ENCODE measurements at regions not wholly inside any gene's neighbourhood (a gene's known extent, or its start where the extent isn't known, plus 50 kb on each side); places are given as distances from the start of the nearest gene placed in this dataset.

DNA sequence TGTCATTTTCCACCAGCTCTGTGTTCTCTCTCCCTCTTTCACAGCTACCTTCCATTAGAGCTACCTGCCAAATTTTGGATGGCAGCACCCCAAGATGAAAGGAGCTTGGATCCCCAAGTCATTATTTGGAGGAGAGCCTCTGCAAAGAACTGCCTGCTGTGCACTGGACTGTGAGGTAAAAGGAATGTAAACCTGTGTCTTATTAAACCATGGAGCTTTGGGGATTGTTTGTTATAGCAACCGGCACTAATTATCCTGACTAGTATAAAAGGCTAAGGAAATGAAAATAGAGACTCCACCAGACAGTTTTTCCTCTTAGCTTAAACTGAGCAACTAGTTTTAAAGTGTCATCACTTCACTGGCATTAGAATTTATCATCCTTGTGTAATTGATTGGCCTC, 191.6 kb upstream of the DTNBP1 start:
- Mint-ChIP-seq H3K27ac (ENCODE audit: low read depth) (no peak overlapping the region), H3K27me3 (no peaks in the 10 kb centered on the region), H3K4me3 (no peak overlapping the region), H3K4me1 (no peaks in the 10 kb centered on the region), H3K9me3 (no peaks in the 10 kb centered on the region), H3K36me3 (ENCODE audit: insufficient read depth) (no peaks in the 10 kb centered on the region)
- DNase-seq (ENCODE audit: low spot score in 2 of 2) (no peak), ATAC-seq (replicated peaks; ENCODE audit: extremely low read depth, poor library complexity, severe bottlenecking) (no peak)

DNA sequence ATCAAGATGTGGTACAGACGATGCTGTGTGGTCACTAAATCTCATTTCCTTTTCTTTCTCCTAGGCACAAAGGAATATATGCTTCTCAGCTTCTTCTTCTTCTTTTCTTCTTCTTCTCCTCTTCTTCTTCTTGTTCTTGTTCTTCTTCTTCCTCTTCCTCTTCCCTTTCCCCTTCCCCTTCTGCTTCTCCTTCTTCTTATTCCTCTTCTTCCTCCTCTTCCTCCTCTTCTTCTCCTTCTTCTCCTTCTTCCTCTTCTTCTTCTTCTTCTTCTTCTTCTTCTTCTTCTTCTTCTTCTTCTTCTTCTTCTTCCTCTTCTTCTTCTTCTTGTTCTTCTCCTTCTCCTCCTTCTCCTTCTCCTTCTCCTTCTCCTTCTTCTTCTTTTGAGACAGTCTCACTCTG, 190.4 kb upstream of the DTNBP1 start:
- Mint-ChIP-seq H3K27ac (ENCODE audit: low read depth) (no peak overlapping the region), H3K4me3 (no peak overlapping the region), H3K27me3 (no peaks in the 10 kb centered on the region), H3K4me1 (no peaks in the 10 kb centered on the region), H3K36me3 (ENCODE audit: insufficient read depth) (no peaks in the 10 kb centered on the region), H3K9me3 (no peaks in the 10 kb centered on the region)
- no peak for ATAC-seq (replicated peaks; ENCODE audit: extremely low read depth, poor library complexity, severe bottlenecking)
- no peak for DNase-seq (ENCODE audit: low spot score in 2 of 2)

GRCh38 chr6:15852289-15852688, 189.5 kb upstream of the DTNBP1 start:
- Mint-ChIP-seq H3K27me3 (no peaks in the 10 kb centered on the region), H3K4me3 (no peak overlapping the region), H3K36me3 (ENCODE audit: insufficient read depth) (no peaks in the 10 kb centered on the region), H3K9me3 (no peaks in the 10 kb centered on the region), H3K27ac (ENCODE audit: low read depth) (no peak overlapping the region), H3K4me1 (no peaks in the 10 kb centered on the region)
- DNase-seq (ENCODE audit: low spot score in 2 of 2) = no peak
- ATAC-seq (replicated peaks; ENCODE audit: extremely low read depth, poor library complexity, severe bottlenecking) = no peak

DNA sequence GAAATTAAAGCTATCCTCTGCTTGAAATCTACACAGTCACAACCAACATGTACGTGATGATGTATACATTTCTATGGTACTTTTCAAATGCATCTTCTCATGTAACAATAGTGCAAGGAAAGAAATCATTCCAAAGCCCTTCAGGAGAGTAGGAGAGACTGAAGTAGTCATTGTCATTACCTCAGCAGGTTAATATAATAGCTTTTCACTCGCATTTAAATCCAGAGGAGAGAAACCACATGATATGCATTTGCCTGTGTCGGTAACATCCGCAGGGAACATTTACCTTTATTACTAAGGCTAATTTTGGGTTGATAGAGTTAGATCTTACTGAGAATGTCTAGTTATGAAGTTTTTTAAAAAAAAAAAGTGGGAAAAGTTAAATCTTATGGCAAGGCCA, 186.6 kb upstream of the DTNBP1 start:
- Mint-ChIP-seq H3K27me3 (no peaks in the 10 kb centered on the region), H3K4me3 (no peak overlapping the region), H3K36me3 (ENCODE audit: insufficient read depth) (no peaks in the 10 kb centered on the region), H3K27ac (ENCODE audit: low read depth) (no peak overlapping the region), H3K9me3 (no peaks in the 10 kb centered on the region), H3K4me1 (no peaks in the 10 kb centered on the region)
- no peak for ATAC-seq (replicated peaks; ENCODE audit: extremely low read depth, poor library complexity, severe bottlenecking)
- DNase-seq (ENCODE audit: low spot score in 2 of 2) = no peak

DNA sequence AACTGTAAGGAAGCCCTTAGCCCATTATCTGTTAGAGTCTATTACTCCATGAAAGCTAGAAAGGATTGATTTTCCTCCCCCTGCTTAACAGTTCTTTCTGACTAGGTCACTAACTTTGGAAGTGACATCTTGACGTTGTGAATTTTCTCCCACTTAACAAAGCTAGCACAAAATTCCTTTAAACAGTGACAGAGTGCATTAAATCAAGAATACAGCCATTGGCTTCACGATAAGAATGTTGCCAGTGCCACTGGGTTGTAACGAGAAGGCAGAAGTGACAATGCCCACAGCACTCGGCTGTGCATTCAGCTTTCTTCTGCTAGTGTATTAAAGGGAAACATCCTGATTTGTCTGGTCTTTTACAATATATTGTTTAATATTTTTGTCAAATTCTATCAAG, 182.7 kb upstream of the DTNBP1 start:
- Mint-ChIP-seq H3K36me3 (ENCODE audit: insufficient read depth) (no peaks in the 10 kb centered on the region), H3K4me1 (no peaks in the 10 kb centered on the region), H3K9me3 (no peaks in the 10 kb centered on the region), H3K4me3 (no peak overlapping the region), H3K27me3 (peaks cover 7% of the 10 kb centered on the region), H3K27ac (ENCODE audit: low read depth) (no peak overlapping the region)
- no peak for DNase-seq (ENCODE audit: low spot score in 2 of 2)
- ATAC-seq (replicated peaks; ENCODE audit: extremely low read depth, poor library complexity, severe bottlenecking) = no peak

GRCh38 chr6:15843764-15844163, 180.9 kb upstream of the DTNBP1 start:
- H3K27ac Mint-ChIP-seq (ENCODE audit: low read depth) = no peak overlapping the region
- peaks cover 7% of the 10 kb centered on the region for H3K27me3 Mint-ChIP-seq
- no peaks in the 10 kb centered on the region for H3K4me1 Mint-ChIP-seq
- no peaks in the 10 kb centered on the region for H3K9me3 Mint-ChIP-seq
- DNase-seq (ENCODE audit: low spot score in 2 of 2) (no peak), ATAC-seq (replicated peaks; ENCODE audit: extremely low read depth, poor library complexity, severe bottlenecking) (no peak)
- H3K36me3 Mint-ChIP-seq (ENCODE audit: insufficient read depth) = no peaks in the 10 kb centered on the region
- no peak overlapping the region for H3K4me3 Mint-ChIP-seq

DNA sequence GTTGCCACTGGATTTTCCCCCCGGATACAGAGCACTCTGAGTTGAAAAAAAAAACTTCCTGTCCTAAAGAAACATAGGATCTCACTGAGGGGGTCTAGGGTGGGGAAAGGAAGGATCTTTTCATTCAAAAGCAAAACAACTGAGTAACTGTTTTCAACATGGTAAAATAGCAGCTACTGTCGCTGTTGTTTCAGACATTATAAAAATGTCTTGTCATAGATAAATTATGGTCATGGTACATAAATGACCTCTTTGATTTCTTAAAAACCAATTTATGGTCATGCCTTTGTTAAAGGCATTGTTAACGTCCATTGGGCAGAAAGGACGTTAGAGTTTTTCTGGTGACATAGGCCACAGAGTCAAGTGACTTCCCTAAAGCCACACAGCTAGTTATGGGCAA, 180.4 kb upstream of the DTNBP1 start:
- DNase-seq (ENCODE audit: low spot score in 2 of 2) = no peak
- H3K4me1 Mint-ChIP-seq = no peaks in the 10 kb centered on the region
- H3K9me3 Mint-ChIP-seq = no peaks in the 10 kb centered on the region

DNA sequence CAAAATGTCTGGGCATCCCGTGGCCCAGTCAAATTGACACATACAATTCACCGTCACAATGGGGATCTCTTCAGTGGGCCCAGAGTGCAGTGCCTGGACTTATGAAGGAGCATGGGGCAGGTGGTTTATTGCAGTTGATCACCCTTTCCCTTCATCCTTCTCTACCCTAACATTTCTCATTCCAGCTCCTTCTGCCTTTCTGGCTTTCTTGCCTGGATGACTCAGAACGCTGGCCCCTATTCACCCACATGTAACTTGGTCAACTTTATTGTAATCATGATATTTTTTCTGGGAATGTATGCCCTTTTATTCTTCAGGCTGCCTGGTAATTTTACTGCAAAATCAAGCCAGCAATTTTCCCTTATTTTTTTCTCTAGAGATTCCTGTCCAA, 179.9 kb upstream of the DTNBP1 start:
- no peak overlapping the region for H3K27ac Mint-ChIP-seq (ENCODE audit: low read depth)
- no peak overlapping the region for H3K4me3 Mint-ChIP-seq
- DNase-seq (ENCODE audit: low spot score in 2 of 2) (no peak), ATAC-seq (replicated peaks; ENCODE audit: extremely low read depth, poor library complexity, severe bottlenecking) (no peak)
- no peaks in the 10 kb centered on the region for H3K36me3 Mint-ChIP-seq (ENCODE audit: insufficient read depth)
- no peaks in the 10 kb centered on the region for H3K9me3 Mint-ChIP-seq
- H3K4me1 Mint-ChIP-seq = no peaks in the 10 kb centered on the region
- peaks cover 7% of the 10 kb centered on the region for H3K27me3 Mint-ChIP-seq

More for the DNA sequence above, 180.4 kb upstream of the DTNBP1 start:
- H3K27ac Mint-ChIP-seq (ENCODE audit: low read depth) = no peak overlapping the region
- H3K4me3 Mint-ChIP-seq = no peak overlapping the region
- no peak for ATAC-seq (replicated peaks; ENCODE audit: extremely low read depth, poor library complexity, severe bottlenecking)
- H3K27me3 Mint-ChIP-seq = peaks cover 7% of the 10 kb centered on the region
- H3K36me3 Mint-ChIP-seq (ENCODE audit: insufficient read depth) = no peaks in the 10 kb centered on the region

GRCh38 chr6:15841937-15842726, 179.3 kb upstream of the DTNBP1 start:
- Mint-ChIP-seq H3K36me3 (ENCODE audit: insufficient read depth) (no peaks in the 10 kb centered on the region), H3K4me1 (no peaks in the 10 kb centered on the region), H3K9me3 (no peaks in the 10 kb centered on the region), H3K27me3 (peaks cover 7% of the 10 kb centered on the region), H3K27ac (ENCODE audit: low read depth) (no peak overlapping the region), H3K4me3 (no peak overlapping the region)
- no peak for DNase-seq (ENCODE audit: low spot score in 2 of 2)
- no peak for ATAC-seq (replicated peaks; ENCODE audit: extremely low read depth, poor library complexity, severe bottlenecking)

- H3K9me3 Mint-ChIP-seq = no peaks in the 10 kb centered on the region
- peaks cover 2% of the 10 kb centered on the region for H3K36me3 Mint-ChIP-seq (ENCODE audit: insufficient read depth)
- peaks cover 7% of the 10 kb centered on the region for H3K27me3 Mint-ChIP-seq
- H3K4me3 Mint-ChIP-seq = no peak overlapping the region
- no peak for ATAC-seq (replicated peaks; ENCODE audit: extremely low read depth, poor library complexity, severe bottlenecking)
- no peak overlapping the region for H3K27ac Mint-ChIP-seq (ENCODE audit: low read depth)
- no peak for DNase-seq (ENCODE audit: low spot score in 2 of 2)
- no peaks in the 10 kb centered on the region for H3K4me1 Mint-ChIP-seq
These were observed 177.2 kb upstream of the DTNBP1 start for GRCh38 chr6:15839969-15840541.

- Mint-ChIP-seq H3K4me3 (no peak overlapping the region), H3K27me3 (peaks cover 7% of the 10 kb centered on the region), H3K4me1 (no peaks in the 10 kb centered on the region), H3K9me3 (no peaks in the 10 kb centered on the region), H3K27ac (ENCODE audit: low read depth) (no peak overlapping the region), H3K36me3 (ENCODE audit: insufficient read depth) (peaks cover 2% of the 10 kb centered on the region)
- DNase-seq (ENCODE audit: low spot score in 2 of 2) = no peak
- ATAC-seq (replicated peaks; ENCODE audit: extremely low read depth, poor library complexity, severe bottlenecking) = no peak
These were observed 174.4 kb upstream of the DTNBP1 start for GRCh38 chr6:15837205-15837604.

GRCh38 chr6:15832841-15833240, 170.0 kb upstream of the DTNBP1 start:
- ATAC-seq (replicated peaks; ENCODE audit: extremely low read depth, poor library complexity, severe bottlenecking) (no peak), DNase-seq (ENCODE audit: low spot score in 2 of 2) (no peak)
- Mint-ChIP-seq H3K36me3 (ENCODE audit: insufficient read depth) (peaks cover 2% of the 10 kb centered on the region), H3K4me1 (no peaks in the 10 kb centered on the region), H3K27me3 (no peaks in the 10 kb centered on the region), H3K9me3 (no peaks in the 10 kb centered on the region), H3K4me3 (no peak overlapping the region), H3K27ac (ENCODE audit: low read depth) (no peak overlapping the region)

GRCh38 chr6:15829156-15829555, 166.3 kb upstream of the DTNBP1 start:
- Mint-ChIP-seq H3K4me3 (no peak overlapping the region), H3K27ac (ENCODE audit: low read depth) (no peak overlapping the region)
- no peak for ATAC-seq (replicated peaks; ENCODE audit: extremely low read depth, poor library complexity, severe bottlenecking)

More at GRCh38 chr6:15829156-15829555, 166.3 kb upstream of the DTNBP1 start:
- Mint-ChIP-seq H3K4me1 (no peaks in the 10 kb centered on the region), H3K36me3 (ENCODE audit: insufficient read depth) (no peaks in the 10 kb centered on the region), H3K9me3 (no peaks in the 10 kb centered on the region), H3K27me3 (peaks cover 23% of the 10 kb centered on the region)
- no peak for DNase-seq (ENCODE audit: low spot score in 2 of 2)
